Colonic mucosa (tissue), 4 donors: ENCODE measurements at regions not wholly inside any gene's neighbourhood (a gene's known extent, or its start where the extent isn't known, plus 50 kb on each side); places are given as distances from the start of the nearest gene placed in this dataset.

Experiments
- DNase-seq: peaks from one replicate; pipeline ENCODE4 v3.0.0-alpha.2; 2020
- H3K27ac ChIP-seq: fragments of 200-600 bp; one replicate; pipeline ENCODE4 v1.8.0; 2021
- H3K27me3 ChIP-seq: fragments of 200-600 bp; one replicate; pipeline ENCODE4 v1.8.0; 2021
- H3K36me3 ChIP-seq: fragments of 200-600 bp; one replicate; pipeline ENCODE4 v1.8.0; 2021
- H3K4me1 ChIP-seq: fragments of 200-600 bp; one replicate; pipeline ENCODE4 v1.8.0; 2021; ENCODE audit warnings: mild to moderate bottlenecking
- H3K4me3 ChIP-seq: fragments of 200-600 bp; one replicate; pipeline ENCODE4 v1.8.0; 2021
- H3K9ac ChIP-seq, 2 donors: one replicate each; pipeline ENCODE4 v1.7.0; 2013; ENCODE audit warnings: control low read depth in 2 of 2, low read depth in 2 of 2, low read length in 2 of 2
- H3K9me3 ChIP-seq: fragments of 200-600 bp; one replicate; pipeline ENCODE4 v1.8.0; 2021
- CTCF ChIP-seq: fragments of 200-600 bp; IDR thresholded peaks from one replicate; pipeline ENCODE4 v1.8.0; 2022; ENCODE audit warnings: antibody characterized with exemption, mild to moderate bottlenecking
- intact Hi-C: fragments of 100-400 bp; cut with DNase I; formaldehyde crosslinking; loops from one replicate; pipeline ENCODE4 v1.14.1; 2022
- donor health status: healthy.
- donor health status: DM: no; HTN: no; CAD: no.
- donor health status: DM: no; HTN: no; CAD: no.

- no peaks in the 10 kb centered on the region for H3K27me3 ChIP-seq
- TF ChIP-seq CTCF: no peak
- no peak overlapping the region for H3K9ac ChIP-seq
- DNase-seq: no peak
- H3K27ac ChIP-seq: no peak overlapping the region
- intact Hi-C loops: no loop called here
- no peaks in the 10 kb centered on the region for H3K9me3 ChIP-seq
- H3K36me3 ChIP-seq: no peaks in the 10 kb centered on the region
- H3K4me1 ChIP-seq: no peaks in the 10 kb centered on the region
- no peak overlapping the region for H3K4me3 ChIP-seq
Measured at GRCh38 chr5:110082863-110083262, 393.1 kb downstream of the MAN2A1 start.

- Histone ChIP-seq H3K9me3 (no peaks in the 10 kb centered on the region), H3K27me3 (no peaks in the 10 kb centered on the region), H3K36me3 (no peaks in the 10 kb centered on the region), H3K4me3 (no peak overlapping the region), H3K9ac (no peak overlapping the region), H3K27ac (no peak overlapping the region), H3K4me1 (no peaks in the 10 kb centered on the region)
- no peak for DNase-seq
- intact Hi-C loops: no loop called here
- no peak for TF ChIP-seq CTCF
Measured at GRCh38 chr5:110085826-110086225, 396.1 kb downstream of the MAN2A1 start.

- Histone ChIP-seq H3K27ac (no peak overlapping the region), H3K4me1 (no peaks in the 10 kb centered on the region), H3K36me3 (no peaks in the 10 kb centered on the region), H3K27me3 (no peaks in the 10 kb centered on the region), H3K9ac (no peak overlapping the region), H3K4me3 (no peak overlapping the region), H3K9me3 (no peaks in the 10 kb centered on the region)
- intact Hi-C loops: no loop called here
- DNase-seq: no peak
- TF ChIP-seq CTCF: no peak
Measured at GRCh38 chr5:110086658-110087388, 397.1 kb downstream of the MAN2A1 start.

GRCh38 chr5:110087829-110088228 lies 398.1 kb downstream of the MAN2A1 start:
- no peak overlapping the region for H3K27ac ChIP-seq
- H3K9ac ChIP-seq: no peak overlapping the region
- no peaks in the 10 kb centered on the region for H3K4me1 ChIP-seq
- no peak for DNase-seq
- no peaks in the 10 kb centered on the region for H3K27me3 ChIP-seq
- TF ChIP-seq CTCF: no peak
- no peak overlapping the region for H3K4me3 ChIP-seq
- intact Hi-C loops: no loop called here
- H3K9me3 ChIP-seq: no peaks in the 10 kb centered on the region
- no peaks in the 10 kb centered on the region for H3K36me3 ChIP-seq

GRCh38 chr5:110088676-110089436 lies 399.1 kb downstream of the MAN2A1 start:
- Histone ChIP-seq H3K9ac (no peak overlapping the region), H3K36me3 (no peaks in the 10 kb centered on the region), H3K4me1 (no peaks in the 10 kb centered on the region), H3K27ac (no peak overlapping the region), H3K9me3 (no peaks in the 10 kb centered on the region), H3K27me3 (no peaks in the 10 kb centered on the region), H3K4me3 (no peak overlapping the region)
- DNase-seq: no peak
- TF ChIP-seq CTCF: no peak
- intact Hi-C loops: no loop called here
